ENCODE measurements at regions not wholly inside any gene's neighbourhood (a gene's known extent, or its start where the extent isn't known, plus 50 kb on each side); places are given as distances from the start of the nearest gene placed in this dataset.

DNA sequence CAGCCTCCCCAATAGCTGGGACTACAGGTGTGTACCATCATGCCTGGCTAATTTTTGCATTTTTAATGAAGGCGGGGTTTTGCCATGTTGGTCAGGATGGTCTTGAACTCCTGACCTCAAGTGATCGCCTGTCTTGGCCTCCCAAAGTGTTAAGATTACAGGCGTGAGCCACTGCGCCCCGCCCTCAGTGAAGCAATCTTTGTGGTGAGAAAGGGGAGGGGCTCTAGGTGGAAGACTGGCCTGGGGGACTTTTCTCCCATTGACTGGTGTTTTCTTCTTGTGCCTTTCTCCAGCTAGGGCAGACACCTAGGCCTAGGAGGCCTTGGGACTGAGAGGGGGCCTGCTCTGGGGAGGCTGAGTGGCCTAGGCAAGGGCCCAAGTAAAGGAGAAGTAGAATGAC is 84.1 kb downstream of the DNAAF9 start:
- ChIA-PET CTCF (ENCODE audit: low intra/inter-chr PET ratio) (no interaction called here), POLR2A (no interaction called here)
- no peak overlapping the region for H3K4me3 ChIP-seq
- no peak overlapping the region for H3K9ac ChIP-seq (ENCODE audit: insufficient read depth in 1 of 2, low read depth in 2 of 2, low read length in 2 of 2)
- H3K4me1 ChIP-seq (replicated peaks in 1 of 2; ENCODE audit: control insufficient read depth in 2 of 2, insufficient read depth in 2 of 2, low read length in 2 of 2): no peaks in the 10 kb centered on the region; a peak in 1 of 5 replicates
- 38% methylated on average over 5 of the region's 5 CpGs for WGBS (ENCODE audit: insufficient coverage, low coverage, missing lambda C conversion rate)
- no peak overlapping the region for H2AFZ ChIP-seq (ENCODE audit: low read depth, low read length)
- H3K27me3 ChIP-seq (ENCODE audit: control insufficient read depth in 2 of 2, insufficient read depth in 2 of 2, low read length in 2 of 2): no peaks in the 10 kb centered on the region
- no peaks in the 10 kb centered on the region for H3K9me1 ChIP-seq (ENCODE audit: control insufficient read depth, insufficient read depth, low read length)
- in situ Hi-C loops (cut with MboI): no loop called here
- H3K36me3 ChIP-seq (ENCODE audit: control insufficient read depth, insufficient read depth, low read length): no peaks in the 10 kb centered on the region
- H3K79me2 ChIP-seq (ENCODE audit: control insufficient read depth, insufficient read depth, low read length): no peaks in the 10 kb centered on the region
- FAIRE-seq (no peak), ATAC-seq (peak; percentile 78), DNase-seq (ENCODE audit: extremely low read depth in 1 of 4, low spot score in 3 of 4) (peak; percentile 19 to 48 (median 37))
- H3K9me3 ChIP-seq (replicated peaks; ENCODE audit: control insufficient read depth, insufficient read depth, low read depth, low read length): no peaks in the 10 kb centered on the region
- no peak overlapping the region for H3K4me2 ChIP-seq (ENCODE audit: insufficient read depth, low read length)
- intact Hi-C loops (cut with micrococcal nuclease): no loop called here
- H3K27ac ChIP-seq (ENCODE audit: extremely low read depth, low read depth, low read length): no peak overlapping the region
- TF ChIP-seq CEBPG (CRISPR knock-in tag; IDR thresholded peaks at IDR 0.05): peak; percentile 90
- peak; percentile 63 to 73; a peak in 3 of 4 replicates for TF ChIP-seq CEBPG (tag; conservative IDR thresholded peaks at IDR 0.05 in 1 of 2, IDR thresholded peaks at IDR 0.05 in 1 of 2)
- TF ChIP-seq KLF1 (tag; IDR thresholded peaks at IDR 0.05): peak; percentile 62
- TF ChIP-seq, protein P1, sequence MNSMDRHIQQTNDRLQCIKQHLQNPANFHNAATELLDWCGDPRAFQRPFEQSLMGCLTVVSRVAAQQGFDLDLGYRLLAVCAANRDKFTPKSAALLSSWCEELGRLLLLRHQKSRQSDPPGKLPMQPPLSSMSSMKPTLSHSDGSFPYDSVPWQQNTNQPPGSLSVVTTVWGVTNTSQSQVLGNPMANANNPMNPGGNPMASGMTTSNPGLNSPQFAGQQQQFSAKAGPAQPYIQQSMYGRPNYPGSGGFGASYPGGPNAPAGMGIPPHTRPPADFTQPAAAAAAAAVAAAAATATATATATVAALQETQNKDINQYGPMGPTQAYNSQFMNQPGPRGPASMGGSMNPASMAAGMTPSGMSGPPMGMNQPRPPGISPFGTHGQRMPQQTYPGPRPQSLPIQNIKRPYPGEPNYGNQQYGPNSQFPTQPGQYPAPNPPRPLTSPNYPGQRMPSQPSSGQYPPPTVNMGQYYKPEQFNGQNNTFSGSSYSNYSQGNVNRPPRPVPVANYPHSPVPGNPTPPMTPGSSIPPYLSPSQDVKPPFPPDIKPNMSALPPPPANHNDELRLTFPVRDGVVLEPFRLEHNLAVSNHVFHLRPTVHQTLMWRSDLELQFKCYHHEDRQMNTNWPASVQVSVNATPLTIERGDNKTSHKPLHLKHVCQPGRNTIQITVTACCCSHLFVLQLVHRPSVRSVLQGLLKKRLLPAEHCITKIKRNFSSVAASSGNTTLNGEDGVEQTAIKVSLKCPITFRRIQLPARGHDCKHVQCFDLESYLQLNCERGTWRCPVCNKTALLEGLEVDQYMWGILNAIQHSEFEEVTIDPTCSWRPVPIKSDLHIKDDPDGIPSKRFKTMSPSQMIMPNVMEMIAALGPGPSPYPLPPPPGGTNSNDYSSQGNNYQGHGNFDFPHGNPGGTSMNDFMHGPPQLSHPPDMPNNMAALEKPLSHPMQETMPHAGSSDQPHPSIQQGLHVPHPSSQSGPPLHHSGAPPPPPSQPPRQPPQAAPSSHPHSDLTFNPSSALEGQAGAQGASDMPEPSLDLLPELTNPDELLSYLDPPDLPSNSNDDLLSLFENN (IDR thresholded peaks at IDR 0.05; ENCODE audit: low read depth in 2 of 2, low read length in 2 of 2): no peak
- TF ChIP-seq, protein P2, sequence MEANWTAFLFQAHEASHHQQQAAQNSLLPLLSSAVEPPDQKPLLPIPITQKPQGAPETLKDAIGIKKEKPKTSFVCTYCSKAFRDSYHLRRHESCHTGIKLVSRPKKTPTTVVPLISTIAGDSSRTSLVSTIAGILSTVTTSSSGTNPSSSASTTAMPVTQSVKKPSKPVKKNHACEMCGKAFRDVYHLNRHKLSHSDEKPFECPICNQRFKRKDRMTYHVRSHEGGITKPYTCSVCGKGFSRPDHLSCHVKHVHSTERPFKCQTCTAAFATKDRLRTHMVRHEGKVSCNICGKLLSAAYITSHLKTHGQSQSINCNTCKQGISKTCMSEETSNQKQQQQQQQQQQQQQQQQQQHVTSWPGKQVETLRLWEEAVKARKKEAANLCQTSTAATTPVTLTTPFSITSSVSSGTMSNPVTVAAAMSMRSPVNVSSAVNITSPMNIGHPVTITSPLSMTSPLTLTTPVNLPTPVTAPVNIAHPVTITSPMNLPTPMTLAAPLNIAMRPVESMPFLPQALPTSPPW (CRISPR knock-in tag; IDR thresholded peaks at IDR 0.05): peak; percentile 65
- TF ChIP-seq CEBPB (tag; IDR thresholded peaks at IDR 0.05): peak; percentile 94
- TF ChIP-seq, protein P3, sequence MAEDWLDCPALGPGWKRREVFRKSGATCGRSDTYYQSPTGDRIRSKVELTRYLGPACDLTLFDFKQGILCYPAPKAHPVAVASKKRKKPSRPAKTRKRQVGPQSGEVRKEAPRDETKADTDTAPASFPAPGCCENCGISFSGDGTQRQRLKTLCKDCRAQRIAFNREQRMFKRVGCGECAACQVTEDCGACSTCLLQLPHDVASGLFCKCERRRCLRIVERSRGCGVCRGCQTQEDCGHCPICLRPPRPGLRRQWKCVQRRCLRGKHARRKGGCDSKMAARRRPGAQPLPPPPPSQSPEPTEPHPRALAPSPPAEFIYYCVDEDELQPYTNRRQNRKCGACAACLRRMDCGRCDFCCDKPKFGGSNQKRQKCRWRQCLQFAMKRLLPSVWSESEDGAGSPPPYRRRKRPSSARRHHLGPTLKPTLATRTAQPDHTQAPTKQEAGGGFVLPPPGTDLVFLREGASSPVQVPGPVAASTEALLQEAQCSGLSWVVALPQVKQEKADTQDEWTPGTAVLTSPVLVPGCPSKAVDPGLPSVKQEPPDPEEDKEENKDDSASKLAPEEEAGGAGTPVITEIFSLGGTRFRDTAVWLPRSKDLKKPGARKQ (CRISPR knock-in tag; IDR thresholded peaks at IDR 0.05): no peak
- no TSS peak for BruUV-seq (replicated peaks)
- H4K20me1 ChIP-seq (replicated peaks; ENCODE audit: control insufficient read depth, insufficient read depth, low read length): no peaks in the 10 kb centered on the region; the same call in 1 of the 2 replicates
